A549 (cell line): ENCODE measurements at regions not wholly inside any gene's neighbourhood (a gene's known extent, or its start where the extent isn't known, plus 50 kb on each side); places are given as distances from the start of the nearest gene placed in this dataset.
A peak's percentile ranks its signal among the peaks of the same experiment; 100 is the strongest.

Source experiments
- ATAC-seq, 2 experiments: fragments of 200-7000 bp in 1 of 2; fragments of >200 bp in 1 of 2; cut with Nextera tagmentation in 1 of 2; cut with Tn5 transposase in 1 of 2; 3 replicates each; pipeline versions ENCODE4 v1.8.0 to v1.9.1; 2018 to 2020; ENCODE audit warnings: mild to moderate bottlenecking in 1 of 2, moderate library complexity in 1 of 2
- CTCF ChIA-PET: fragments of 300-600 bp; sonication (Branson Sonifier 250); formaldehyde crosslinking; extraction: SDS; loops from one replicate; lab custom pipeline; 2021; ENCODE audit warnings: antibody characterized with exemption, inconsistent platforms; lab: Yijun Ruan, JAX
- POLR2A ChIA-PET: fragments of 350-600 bp; formaldehyde crosslinking; extraction: SDS; loops from one replicate; lab custom pipeline; 2021; ENCODE audit warnings: antibody characterized with exemption, inconsistent platforms; lab: Yijun Ruan, JAX
- DNase-seq, 2 experiments: peaks; one replicate each; pipeline versions ENCODE4 v3.0.0 to v3.0.0-alpha.2; 2011 to 2016; ENCODE audit warnings: low read depth in 1 of 2, low spot score in 1 of 2
- FAIRE-seq: peaks from 2 replicates; lab custom pipeline; 2011; peaks lifted over from hg19 to GRCh38; lab: Jason Lieb, UNC
- H3K27ac ChIP-seq, 2 experiments: fragments of >200 bp; sonication (Bioruptor Twin); formaldehyde crosslinking; 3 replicates each; pipeline ENCODE4 v1.5.1; 2016 to 2017
- H3K4me1 ChIP-seq: fragments of >200 bp; sonication (Bioruptor Twin); formaldehyde crosslinking; 3 replicates; pipeline ENCODE4 v1.6.1; 2016
- H3K4me2 ChIP-seq: fragments of >200 bp; sonication (Bioruptor Twin); formaldehyde crosslinking; 3 replicates; pipeline ENCODE4 v1.6.1; 2016
- H3K4me3 ChIP-seq: fragments of >200 bp; sonication (Bioruptor Twin); formaldehyde crosslinking; 3 replicates; pipeline ENCODE4 v1.5.1; 2016
- H3K9me3 ChIP-seq: fragments of >200 bp; sonication (Bioruptor Twin); formaldehyde crosslinking; 3 replicates; pipeline ENCODE4 v1.6.1; 2016
- CBX8 ChIP-seq: fragments of 200-600 bp; sonication (generic); IDR thresholded peaks from 2 replicates; pipeline ENCODE4 v1.6.1; 2016
- ELK1 ChIP-seq: fragments of 150-350 bp; IDR thresholded peaks from 2 replicates; pipeline ENCODE4 v1.6.1; 2014; ENCODE audit warnings: low read depth, mild to moderate bottlenecking, low read length
- FOSL2 ChIP-seq, 2 experiments: fragments of 450-650 bp in 1 of 2; fragments of >200 bp in 1 of 2; sonication (Bioruptor Twin) in 1 of 2; formaldehyde crosslinking; IDR thresholded peaks; 2 replicates each; pipeline versions ENCODE4 v1.5.0 to v1.6.1; 2016 to 2020; ENCODE audit warnings: mild to moderate bottlenecking in 1 of 2, moderate library complexity in 1 of 2
- HES2 ChIP-seq: fragments of >200 bp; sonication (Bioruptor Twin); formaldehyde crosslinking; IDR thresholded peaks from 2 replicates; pipeline ENCODE4 v1.6.1; 2016
- HOXB13 ChIP-seq: fragments of 250-450 bp; sonication (Bioruptor Pico); IDR thresholded peaks from 2 replicates; pipeline ENCODE4 v1.5.0; 2020; ENCODE audit warnings: low read depth, mild to moderate bottlenecking, moderate library complexity
- KDM1A ChIP-seq: fragments of 200-600 bp; sonication (generic); IDR thresholded peaks from 2 replicates; pipeline ENCODE4 v1.6.1; 2016; ENCODE audit warnings: low read depth, mild to moderate bottlenecking
- MAFK ChIP-seq: fragments of 450-650 bp; IDR thresholded peaks from 2 replicates; pipeline ENCODE4 v1.6.1; 2014; ENCODE audit not compliant: partially characterized antibody
- MAZ ChIP-seq: fragments of 150-350 bp; IDR thresholded peaks from 2 replicates; pipeline ENCODE4 v1.6.1; 2014; ENCODE audit warnings: antibody characterized with exemption, low read depth, low read length, borderline replicate concordance
- NFE2L2 ChIP-seq: fragments of 150-350 bp; conservative IDR thresholded peaks from 2 replicates; pipeline ENCODE4 v1.6.1; 2014; ENCODE audit warnings: low read length
- NPAS2 ChIP-seq: fragments of 250-450 bp; sonication (Bioruptor Pico); IDR thresholded peaks from 2 replicates; pipeline ENCODE4 v1.8.0; 2022; ENCODE audit warnings: mild to moderate bottlenecking, moderate library complexity, borderline replicate concordance
- POLR2AphosphoS2 ChIP-seq: conservative IDR thresholded peaks from 2 replicates; pipeline ENCODE4 v1.6.1; 2012; ENCODE audit warnings: low read length, improper control_type of control experiment, inconsistent platforms
- REST ChIP-seq: fragments of 200-600 bp; sonication (generic); IDR thresholded peaks from 2 replicates; pipeline ENCODE4 v1.6.1; 2016; ENCODE audit warnings: antibody characterized with exemption, mild to moderate bottlenecking, moderate library complexity
- RFX5 ChIP-seq: fragments of 450-650 bp; IDR thresholded peaks from 2 replicates; pipeline ENCODE4 v1.7.1; 2014; ENCODE audit warnings: antibody characterized with exemption, mild to moderate bottlenecking, moderate library complexity
- USF2 ChIP-seq: fragments of 450-650 bp; IDR thresholded peaks from 2 replicates; pipeline ENCODE4 v1.6.1; 2014; ENCODE audit warnings: antibody characterized with exemption
- ZC3H11A ChIP-seq: fragments of 450-650 bp; IDR thresholded peaks from 2 replicates; pipeline ENCODE4 v1.6.1; 2014; ENCODE audit warnings: antibody characterized with exemption, mild to moderate bottlenecking
- ZNF302 ChIP-seq: fragments of 250-450 bp; sonication (Bioruptor Pico); IDR thresholded peaks from 2 replicates; pipeline ENCODE4 v1.9.0; 2021; ENCODE audit warnings: inconsistent platforms, mild to moderate bottlenecking, moderate library complexity
- WGBS: methylation state at CpG from one replicate; pipeline ENCODE4 v1.1.6; 2017; ENCODE audit errors: missing lambda C conversion rate; 5-methylcytosine and 5-hydroxymethylcytosine counted together

GRCh38 chr18:72651033-72651432 is 106.9 kb upstream of the CBLN2 start:
- H3K27ac ChIP-seq: no peak overlapping the region
- TF ChIP-seq POLR2AphosphoS2: no peak
- TF ChIP-seq NFE2L2: no peak
- ATAC-seq (no peak), DNase-seq (no peak), FAIRE-seq (no peak)
- CTCF ChIA-PET: no interaction called here
- WGBS: 35% methylated on average over 5 of the region's 5 CpGs
- H3K9me3 ChIP-seq: no peaks in the 10 kb centered on the region
- H3K4me1 ChIP-seq: no peaks in the 10 kb centered on the region
- POLR2A ChIA-PET: no interaction called here
- H3K4me3 ChIP-seq: no peak overlapping the region
- H3K4me2 ChIP-seq: no peak overlapping the region

DNA sequence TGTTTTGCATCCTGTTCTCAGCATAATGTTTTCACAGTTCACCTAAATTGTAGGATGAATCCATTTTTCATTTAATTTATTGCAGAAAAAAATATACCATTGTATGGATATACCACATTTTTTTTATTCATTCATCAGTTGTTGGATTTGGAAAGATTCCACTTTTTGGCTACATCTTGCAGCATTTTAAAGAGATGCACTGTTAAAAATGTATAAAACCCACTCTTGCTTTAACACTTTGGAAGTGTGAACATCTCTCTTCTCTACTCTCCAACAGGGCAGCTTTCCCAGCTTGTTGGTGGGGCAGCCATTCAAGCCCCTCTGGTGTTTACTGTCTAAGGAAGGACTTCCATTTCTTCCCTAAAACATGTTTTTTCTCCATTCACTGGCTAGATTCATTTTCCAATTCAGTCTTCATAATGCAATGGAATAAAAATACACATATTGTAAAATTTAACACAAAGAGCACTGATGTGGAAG is 104.4 kb upstream of the CBLN2 start:
- ATAC-seq: no peak
- TF ChIP-seq FOSL2 (IDR thresholded peaks at IDR 0.05): no peak
- no peak for TF ChIP-seq FOSL2 (CRISPR knock-in tag; IDR thresholded peaks at IDR 0.05)
- TF ChIP-seq ZNF302 (CRISPR knock-in tag): no peak
- CTCF ChIA-PET: no interaction called here
- no peak overlapping the region for H3K27ac ChIP-seq
- H3K4me2 ChIP-seq: no peak overlapping the region
- POLR2A ChIA-PET: no interaction called here
- no peaks in the 10 kb centered on the region for H3K9me3 ChIP-seq
- no peak for DNase-seq
- H3K4me1 ChIP-seq: no peaks in the 10 kb centered on the region
- H3K4me3 ChIP-seq: no peak overlapping the region
- FAIRE-seq: no peak

- Histone ChIP-seq H3K4me3 (no peak overlapping the region), H3K9me3 (no peaks in the 10 kb centered on the region), H3K4me1 (no peaks in the 10 kb centered on the region), H3K27ac (no peak overlapping the region), H3K4me2 (no peak overlapping the region)
- CTCF ChIA-PET: no interaction called here
- TF ChIP-seq NFE2L2: no peak
- no peak for TF ChIP-seq HES2
- TF ChIP-seq REST: no peak
- TF ChIP-seq RFX5: no peak
- no peak for TF ChIP-seq NPAS2
- no peak for TF ChIP-seq USF2
- no peak for TF ChIP-seq CBX8
- no peak for TF ChIP-seq MAZ
- TF ChIP-seq ELK1: no peak
- TF ChIP-seq HOXB13: no peak
- TF ChIP-seq ZC3H11A: no peak
- 2% methylated on average over 3 of the region's 3 CpGs for WGBS
- DNase-seq: no peak
- FAIRE-seq: no peak
- POLR2A ChIA-PET: no interaction called here
- ATAC-seq: no peak
Observed at GRCh38 chr18:72648079-72648478, 103.9 kb upstream of the CBLN2 start.

DNA sequence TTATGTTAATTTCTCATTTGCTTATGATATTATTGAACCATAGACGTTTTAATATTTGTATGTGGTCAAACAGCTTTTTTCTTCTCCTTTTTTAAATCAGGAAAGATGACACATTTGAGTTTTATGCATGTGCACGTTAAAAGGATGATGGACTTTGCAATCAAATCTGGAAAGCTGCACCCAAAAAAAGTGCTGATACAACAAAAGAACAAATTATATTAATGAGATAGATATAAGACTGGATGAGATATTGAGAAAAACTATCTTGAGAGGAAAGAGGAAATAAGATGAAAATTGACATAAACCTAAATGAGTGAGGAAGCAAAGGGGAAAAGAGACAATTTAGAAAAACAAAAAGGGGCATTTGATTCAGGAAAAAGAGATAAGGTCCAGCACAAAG is 96.4 kb upstream of the CBLN2 start:
- TF ChIP-seq KDM1A: no peak
- peak; percentile 72 for TF ChIP-seq MAFK
- ChIA-PET CTCF (no interaction called here), POLR2A (no interaction called here)
- Histone ChIP-seq H3K4me2 (no peak overlapping the region), H3K4me3 (no peak overlapping the region), H3K27ac (no peak overlapping the region), H3K4me1 (no peaks in the 10 kb centered on the region), H3K9me3 (no peaks in the 10 kb centered on the region)
- no peak for DNase-seq
- FAIRE-seq: no peak
- no peak for ATAC-seq
- 3% methylated on average over 2 of the region's 2 CpGs for whole genome bisulfite sequencing
